ENCODE measurements at regions not wholly inside any gene's neighbourhood (a gene's known extent, or its start where the extent isn't known, plus 50 kb on each side); places are given as distances from the start of the nearest gene placed in this dataset.
"Not testable (repeated sequence)": the region's sequence is repeated elsewhere in the genome, so short reads cannot be mapped to it uniquely, and the experiment has no call there.

GRCh38 chr6:86615299-86615698 lies 322.0 kb upstream of the HTR1E start:
- no peak for TF ChIP-seq CTCF (conservative IDR thresholded peaks at IDR 0.05; ENCODE audit: low read depth, low read length)
- DNase-seq (ENCODE audit: low read depth), result no peak
- H3K4me3 ChIP-seq (ENCODE audit: low read length), result no peak overlapping the region

GRCh38 chr6:86609549-86610388 lies 327.6 kb upstream of the HTR1E start:
- TF ChIP-seq CTCF (conservative IDR thresholded peaks at IDR 0.05; ENCODE audit: low read depth, low read length), result no peak
- H3K4me3 ChIP-seq (ENCODE audit: low read length), result no peak overlapping the region

GRCh38 chr6:86603364-86603763 lies 334.0 kb upstream of the HTR1E start:
- DNase-seq (ENCODE audit: low read depth); H3K4me3 ChIP-seq (ENCODE audit: low read length): not testable (repeated sequence)

More at GRCh38 chr6:86609549-86610388, 327.6 kb upstream of the HTR1E start:
- no peak for DNase-seq (ENCODE audit: low read depth)

GRCh38 chr6:86602093-86602492 lies 335.2 kb upstream of the HTR1E start:
- DNase-seq (ENCODE audit: low read depth); H3K4me3 ChIP-seq (ENCODE audit: low read length): not testable (repeated sequence)

- DNase-seq (ENCODE audit: low read depth); H3K4me3 ChIP-seq (ENCODE audit: low read length): not testable (repeated sequence)
Observed at GRCh38 chr6:86598969-86599368, 338.4 kb upstream of the HTR1E start.

- TF ChIP-seq CTCF (conservative IDR thresholded peaks at IDR 0.05; ENCODE audit: low read depth, low read length), result no peak
Observed at GRCh38 chr6:86595641-86596040, 341.7 kb upstream of the HTR1E start.

GRCh38 chr6:86586195-86586594 lies 351.1 kb upstream of the HTR1E start:
- H3K4me3 ChIP-seq (ENCODE audit: low read length), result no peak overlapping the region
- no peak for DNase-seq (ENCODE audit: low read depth)
- no peak for TF ChIP-seq CTCF (conservative IDR thresholded peaks at IDR 0.05; ENCODE audit: low read depth, low read length)

More at GRCh38 chr6:86595641-86596040, 341.7 kb upstream of the HTR1E start:
- no peak overlapping the region for H3K4me3 ChIP-seq (ENCODE audit: low read length)
- no peak for DNase-seq (ENCODE audit: low read depth)

- no peak for TF ChIP-seq CTCF (conservative IDR thresholded peaks at IDR 0.05; ENCODE audit: low read depth, low read length)
- no peak overlapping the region for H3K4me3 ChIP-seq (ENCODE audit: low read length)
- no peak for DNase-seq (ENCODE audit: low read depth)
Observed at GRCh38 chr6:86581833-86582232, 355.5 kb upstream of the HTR1E start.

All from retinal pigment epithelial cell (primary cell).